ENCODE measurements at regions not wholly inside any gene's neighbourhood (a gene's known extent, or its start where the extent isn't known, plus 50 kb on each side); places are given as distances from the start of the nearest gene placed in this dataset.

DNA sequence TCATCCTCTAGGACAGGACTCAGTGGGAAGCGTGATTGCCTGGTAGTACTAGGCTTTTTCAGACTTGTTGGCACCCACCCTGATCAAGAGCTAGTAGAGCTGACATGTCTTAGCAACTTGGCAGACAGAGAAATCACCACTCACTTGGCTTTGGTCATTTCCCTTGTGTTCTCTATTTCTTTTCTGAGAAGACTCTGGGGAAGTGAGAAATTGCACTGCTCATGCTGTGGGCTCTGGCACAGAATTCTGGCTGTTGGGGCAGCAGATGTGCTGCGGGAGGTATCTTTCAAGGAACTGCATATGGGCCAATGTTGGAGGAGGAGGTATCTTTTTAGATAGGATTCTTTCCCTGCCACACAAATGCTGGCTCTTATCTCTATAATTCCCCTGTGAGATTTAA lies 529.1 kb upstream of the MEX3C start:
- peaks cover 37% of the 10 kb centered on the region for H3K4me1 ChIP-seq (ENCODE audit: control insufficient read depth, insufficient read depth, low read length)
- intact Hi-C loops (cut with micrococcal nuclease; ENCODE audit: unreplicated experiment) (loop anchor here (2.0 to 10.0 kb wide), 5 partner anchors 41 to 561 kb away; partner anchors contain the start of gene MEX3C), in situ Hi-C loops (cut with MboI) (no loop called here)
- DNase-seq (ENCODE audit: low read depth, low spot score), result no peak
- peak overlapping the region; percentile 25; the same call in 1 of the 2 replicates for H2AFZ ChIP-seq (ENCODE audit: control insufficient read depth, low read depth, low read length)
- ChIA-PET CTCF (interaction anchor here (0.6 to 2.3 kb wide), 10 partner anchors 9 to 557 kb away, joined by 3 to 10 read pairs (median 4); no protein-coding TSS in a partner anchor), RAD21 (ENCODE audit: unreplicated experiment) (interaction anchor here (0.5 to 3.8 kb wide), 11 partner anchors 11 to 563 kb away, joined by 3 to 32 read pairs (median 5); no protein-coding TSS in a partner anchor), POLR2A (interaction anchor here (1.3 to 1.8 kb wide), 4 partner anchors 9 to 274 kb away, joined by 3 to 7 read pairs (median 6); no protein-coding TSS in a partner anchor), SMC1A (ENCODE audit: uncharacterized antibody, unreplicated experiment) (interaction anchor here (0.6 to 5.0 kb wide), 14 partner anchors 9 to 227 kb away, joined by 3 to 50 read pairs (median 6); no protein-coding TSS in a partner anchor)
- no peaks in the 10 kb centered on the region for H3K79me2 ChIP-seq (ENCODE audit: control insufficient read depth, insufficient read depth, low read length)
- no peaks in the 10 kb centered on the region; a peak in 1 of 4 replicates for H3K27me3 ChIP-seq (replicated peaks in 1 of 2; ENCODE audit: control insufficient read depth in 2 of 2, insufficient read depth in 2 of 2, low read length in 1 of 2)
- no peak overlapping the region for H3K4me3 ChIP-seq
- no TSS peak for BruUV-seq (replicated peaks)
- H3K9me3 ChIP-seq (replicated peaks; ENCODE audit: control insufficient read depth, insufficient read depth, low read length), result no peaks in the 10 kb centered on the region
- 25% methylated on average over 2 of the region's 2 CpGs for WGBS (ENCODE audit: insufficient coverage, insufficient replicate concordance, low lambda C conversion rate, missing lambda C conversion rate)
- H3K9ac ChIP-seq (ENCODE audit: control insufficient read depth, insufficient read depth, low read length), result no peak overlapping the region
- H3K4me2 ChIP-seq (ENCODE audit: control insufficient read depth, insufficient read depth), result peak overlapping the region; percentile 47; the same call in 1 of the 2 replicates
- peak overlapping the region; percentile 69 for H3K27ac ChIP-seq (ENCODE audit: control insufficient read depth, insufficient read depth)
- peak; percentile 47 for FAIRE-seq
- ATAC-seq, result peak; percentile 62
- H3K36me3 ChIP-seq (ENCODE audit: control insufficient read depth in 2 of 2, insufficient read depth in 2 of 2, low read length in 1 of 2), result no peaks in the 10 kb centered on the region
- no peaks in the 10 kb centered on the region for H4K20me1 ChIP-seq (ENCODE audit: control insufficient read depth, insufficient read depth)
- peak; percentile 37; the same call in 1 of the 2 replicates for TF ChIP-seq NBN (IDR thresholded peaks at IDR 0.05)
- TF ChIP-seq CHD4 (IDR thresholded peaks at IDR 0.05), result no peak
- peak; percentile 64; the same call in 1 of the 2 replicates for TF ChIP-seq RB1 (IDR thresholded peaks at IDR 0.05; ENCODE audit: borderline replicate concordance)
- TF ChIP-seq RUNX3 (IDR thresholded peaks at IDR 0.05; ENCODE audit: low read length), result peak; percentile 71
- peak; percentile 53 for TF ChIP-seq MEF2B (IDR thresholded peaks at IDR 0.05; ENCODE audit: partially characterized antibody, poor library complexity, severe bottlenecking)
- TF ChIP-seq YY1 (IDR thresholded peaks at IDR 0.05; ENCODE audit: low read depth, low read length), result 0 out of 2 replicates have a peak, but pooled peaks have one; percentile 11
- TF ChIP-seq SPI1 (IDR thresholded peaks at IDR 0.05; ENCODE audit: borderline replicate concordance, insufficient read depth, low read depth, low read length), result peak; percentile 89
- peak; percentile 68 for TF ChIP-seq BCL11A (IDR thresholded peaks at IDR 0.05; ENCODE audit: low read depth, low read length)
- peak; percentile 75 for TF ChIP-seq IKZF1 (conservative IDR thresholded peaks at IDR 0.05)
- no peak for TF ChIP-seq ASH2L (IDR thresholded peaks at IDR 0.05; ENCODE audit: borderline replicate concordance, low read depth)
- peak; percentile 74 to 78; a peak in 2 of 4 replicates for TF ChIP-seq IKZF2 (IDR thresholded peaks at IDR 0.05)
- 0 out of 2 replicates have a peak, but pooled peaks have one; percentile 25 for TF ChIP-seq CHD2 (IDR thresholded peaks at IDR 0.05; ENCODE audit: borderline replicate concordance, low read depth, low read length)
- peak; percentile 77; the same call in 1 of the 2 replicates for TF ChIP-seq CBX5 (IDR thresholded peaks at IDR 0.05; ENCODE audit: low read depth)
- TF ChIP-seq SUPT20H (IDR thresholded peaks at IDR 0.05; ENCODE audit: borderline replicate concordance, control insufficient read depth, low read depth, low read length), result no peak
- peak; percentile 56; the same call in 1 of the 2 replicates for TF ChIP-seq ATF2 (IDR thresholded peaks at IDR 0.05; ENCODE audit: low read length)
- peak; percentile 32; the same call in 1 of the 2 replicates for TF ChIP-seq ZBTB40 (IDR thresholded peaks at IDR 0.05; ENCODE audit: borderline replicate concordance)
- TF ChIP-seq DPF2 (IDR thresholded peaks at IDR 0.05), result peak; percentile 65; the same call in 1 of the 2 replicates
- peak; percentile 45 for TF ChIP-seq MTA2 (IDR thresholded peaks at IDR 0.05; ENCODE audit: low read depth)

Data from GM12878 (cell line).